Gastroesophageal sphincter (tissue), 4 donors: ENCODE measurements at regions not wholly inside any gene's neighbourhood (a gene's known extent, or its start where the extent isn't known, plus 50 kb on each side); places are given as distances from the start of the nearest gene placed in this dataset.

ENCODE experiments used
- ATAC-seq: fragments of 150-250 bp; one replicate; pipeline ENCODE4 v1.9.1; 2016; ENCODE audit warnings: mild to moderate bottlenecking, moderate library complexity
- H3K27ac ChIP-seq, 4 donors: fragments of 200-600 bp; sonication (generic) in 3 of 4; 1 replicate in 3 of 4; 2 replicates in 1 of 4; pipeline ENCODE4 v1.5.1; 2016 to 2019
- H3K27me3 ChIP-seq: fragments of 200-600 bp; sonication (generic); one replicate; pipeline ENCODE4 v1.5.1; 2019
- H3K36me3 ChIP-seq, 2 donors: fragments of 200-600 bp; sonication (generic); one replicate each; pipeline ENCODE4 v1.5.1; 2019; ENCODE audit warnings: control low read depth in 1 of 2
- H3K4me1 ChIP-seq, 3 donors: fragments of 200-600 bp; sonication (generic); 1 replicate in 2 of 3; 2 replicates in 1 of 3; pipeline ENCODE4 v1.5.1; 2016 to 2019; ENCODE audit warnings: control low read depth in 2 of 3
- H3K4me3 ChIP-seq, 2 donors: fragments of 200-600 bp; sonication (generic); one replicate each; pipeline ENCODE4 v1.5.1; 2019; ENCODE audit warnings: mild to moderate bottlenecking in 1 of 2, moderate library complexity in 1 of 2
- H3K9me3 ChIP-seq, 3 donors: fragments of 200-600 bp; sonication (generic); one replicate each; pipeline ENCODE4 v1.5.1; 2017 to 2019; ENCODE audit warnings: control low read depth in 2 of 3
- EP300 ChIP-seq: sonication (generic); formaldehyde crosslinking; IDR thresholded peaks from one replicate; pipeline ENCODE4 v1.6.1; 2017; ENCODE audit warnings: antibody characterized with exemption, mild to moderate bottlenecking
- POLR2A ChIP-seq, 2 donors: fragments of 450-650 bp; IDR thresholded peaks; one replicate each; pipeline ENCODE4 v1.6.1; 2017; ENCODE audit warnings: antibody characterized with exemption in 2 of 2, mild to moderate bottlenecking in 2 of 2, moderate library complexity in 1 of 2
- POLR2AphosphoS5 ChIP-seq: sonication (generic); formaldehyde crosslinking; IDR thresholded peaks from one replicate; pipeline ENCODE4 v1.6.1; 2017; ENCODE audit warnings: antibody characterized with exemption
- WGBS, 2 donors: methylation state at CpG; one replicate each; pipeline ENCODE4 v1.1.5; 2018; ENCODE audit warnings: low coverage in 1 of 2; 5-methylcytosine and 5-hydroxymethylcytosine counted together
- TF ChIP-seq, protein P1 (sequence below), 4 experiments: fragments of 200-600 bp in 2 of 4; fragments of 450-650 bp in 2 of 4; sonication (generic) in 1 of 4; IDR thresholded peaks; one replicate each; pipeline ENCODE4 v1.5.1; 2017 to 2019; ENCODE audit warnings: antibody characterized with exemption in 4 of 4, mild to moderate bottlenecking in 2 of 4, moderate library complexity in 2 of 4

DNA sequence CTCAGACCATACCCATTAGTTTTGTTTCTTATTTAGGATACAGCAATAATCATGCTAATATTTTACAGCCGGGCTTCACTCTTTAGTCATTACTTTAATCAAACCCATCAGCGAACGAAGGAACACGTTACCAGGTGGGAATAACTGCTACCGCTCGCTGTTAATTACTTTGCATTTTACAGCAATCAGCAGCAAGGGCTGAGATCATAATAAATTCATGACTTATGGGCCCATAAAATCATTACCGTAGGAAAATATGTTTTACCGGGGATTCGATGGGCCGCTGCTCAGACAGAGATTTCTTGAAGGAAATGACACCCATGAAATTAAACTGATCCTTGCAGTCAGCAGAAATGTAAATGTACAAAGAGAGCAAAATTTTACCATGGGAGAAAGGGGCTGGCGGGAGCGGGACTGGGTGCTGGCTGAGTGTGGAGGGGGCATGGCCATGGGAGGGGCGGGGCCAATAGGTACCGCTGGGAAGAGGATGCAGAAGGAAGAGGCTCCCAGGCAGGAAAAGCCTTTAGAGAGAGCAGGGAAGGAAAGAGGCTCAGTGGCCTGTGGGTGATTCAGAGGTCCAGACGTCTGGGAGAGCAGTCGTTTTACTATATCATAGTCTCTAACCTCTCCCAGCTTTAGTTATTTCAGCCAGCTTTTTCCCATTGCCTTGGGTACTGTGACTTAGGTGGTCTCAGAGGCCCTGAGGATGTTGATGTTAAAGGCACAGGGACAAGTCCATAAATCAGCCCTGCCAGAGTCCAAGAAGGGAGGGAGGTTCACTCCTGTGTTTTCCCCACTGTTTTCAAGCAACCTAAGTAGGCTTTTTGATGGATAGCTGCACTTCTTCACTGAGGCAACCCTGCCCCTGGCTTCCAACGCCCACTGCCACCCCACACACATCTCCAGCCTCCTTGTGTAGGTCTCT is 258.9 kb downstream of the SEC16B start:
- no peak for ATAC-seq

DNA sequence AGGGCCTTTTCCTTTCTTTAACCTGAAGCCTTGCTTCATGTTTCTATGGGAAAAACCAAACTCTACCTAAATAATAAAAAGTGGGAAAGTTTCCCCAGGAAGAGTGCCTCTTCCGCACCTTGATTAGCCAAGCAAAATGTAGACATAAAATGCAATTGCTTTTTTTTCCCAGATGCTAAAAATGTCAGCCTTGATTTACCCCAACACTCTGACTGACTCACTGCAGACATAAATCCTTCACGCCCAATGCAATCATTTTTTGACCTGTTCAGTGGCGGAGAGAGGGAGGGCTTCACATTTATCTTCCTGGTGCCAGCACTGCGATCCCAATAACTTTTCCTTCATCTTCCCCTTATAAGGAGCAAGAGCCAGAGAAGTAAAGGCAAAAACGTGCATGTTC is 261.5 kb downstream of the SEC16B start:
- no peak overlapping the region for H3K4me3 ChIP-seq
- 72 to 84% methylated on average over 5 of the region's 5 CpGs for WGBS, 2 donors
- TF ChIP-seq EP300 (no peak), POLR2A (IDR thresholded peaks at IDR 0.05) (no peak)
- TF ChIP-seq, protein P1, sequence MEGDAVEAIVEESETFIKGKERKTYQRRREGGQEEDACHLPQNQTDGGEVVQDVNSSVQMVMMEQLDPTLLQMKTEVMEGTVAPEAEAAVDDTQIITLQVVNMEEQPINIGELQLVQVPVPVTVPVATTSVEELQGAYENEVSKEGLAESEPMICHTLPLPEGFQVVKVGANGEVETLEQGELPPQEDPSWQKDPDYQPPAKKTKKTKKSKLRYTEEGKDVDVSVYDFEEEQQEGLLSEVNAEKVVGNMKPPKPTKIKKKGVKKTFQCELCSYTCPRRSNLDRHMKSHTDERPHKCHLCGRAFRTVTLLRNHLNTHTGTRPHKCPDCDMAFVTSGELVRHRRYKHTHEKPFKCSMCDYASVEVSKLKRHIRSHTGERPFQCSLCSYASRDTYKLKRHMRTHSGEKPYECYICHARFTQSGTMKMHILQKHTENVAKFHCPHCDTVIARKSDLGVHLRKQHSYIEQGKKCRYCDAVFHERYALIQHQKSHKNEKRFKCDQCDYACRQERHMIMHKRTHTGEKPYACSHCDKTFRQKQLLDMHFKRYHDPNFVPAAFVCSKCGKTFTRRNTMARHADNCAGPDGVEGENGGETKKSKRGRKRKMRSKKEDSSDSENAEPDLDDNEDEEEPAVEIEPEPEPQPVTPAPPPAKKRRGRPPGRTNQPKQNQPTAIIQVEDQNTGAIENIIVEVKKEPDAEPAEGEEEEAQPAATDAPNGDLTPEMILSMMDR (IDR thresholded peaks at IDR 0.05): no peak
- no peak overlapping the region for H3K27ac ChIP-seq
- H3K36me3 ChIP-seq: no peaks in the 10 kb centered on the region
- H3K27me3 ChIP-seq: peaks cover 11% of the 10 kb centered on the region
- ATAC-seq: no peak
- H3K9me3 ChIP-seq: no peaks in the 10 kb centered on the region
- no peaks in the 10 kb centered on the region for H3K4me1 ChIP-seq

More for the DNA sequence above, 258.9 kb downstream of the SEC16B start:
- no peaks in the 10 kb centered on the region for H3K4me1 ChIP-seq
- WGBS, 2 donors: 75 to 77% methylated on average over 13 to 16 of the region's 17 CpGs
- H3K9me3 ChIP-seq: peaks cover 0 to 8% (median 0%) of the 10 kb centered on the region in 3 donors
- H3K27me3 ChIP-seq: peaks cover 11% of the 10 kb centered on the region
- H3K27ac ChIP-seq: no peak overlapping the region
- no peaks in the 10 kb centered on the region for H3K36me3 ChIP-seq
- no peak for TF ChIP-seq POLR2A (IDR thresholded peaks at IDR 0.05)
- TF ChIP-seq, protein P1 (IDR thresholded peaks at IDR 0.05): no peak
- no peak for TF ChIP-seq EP300
- TF ChIP-seq POLR2AphosphoS5: no peak
- no peak overlapping the region for H3K4me3 ChIP-seq

- Histone ChIP-seq H3K27me3 (peaks cover 11% of the 10 kb centered on the region), H3K36me3 (no peaks in the 10 kb centered on the region), H3K4me1 (no peaks in the 10 kb centered on the region), H3K9me3 (no peaks in the 10 kb centered on the region), H3K27ac (no peak overlapping the region), H3K4me3 (no peak overlapping the region)
- TF ChIP-seq POLR2A (IDR thresholded peaks at IDR 0.05) (no peak), EP300 (no peak), POLR2AphosphoS5 (no peak)
- TF ChIP-seq, protein P1 (IDR thresholded peaks at IDR 0.05): no peak
- ATAC-seq: no peak
- WGBS, 2 donors: 79 to 88% methylated on average over 4 of the region's 4 CpGs
These were observed 262.9 kb downstream of the SEC16B start for GRCh38 chr1:177706977-177707376.

- WGBS, 2 donors: 55 to 66% methylated on average over 5 of the region's 5 CpGs
- Histone ChIP-seq H3K9me3 (no peaks in the 10 kb centered on the region), H3K4me3 (no peak overlapping the region), H3K4me1 (no peaks in the 10 kb centered on the region), H3K27me3 (peaks cover 5% of the 10 kb centered on the region), H3K27ac (no peak overlapping the region), H3K36me3 (no peaks in the 10 kb centered on the region)
- no peak for ATAC-seq
- TF ChIP-seq, protein P1 (IDR thresholded peaks at IDR 0.05): no peak
- no peak for TF ChIP-seq POLR2A (IDR thresholded peaks at IDR 0.05)
- TF ChIP-seq EP300: no peak
- TF ChIP-seq POLR2AphosphoS5: no peak
These were observed 264.0 kb downstream of the SEC16B start for GRCh38 chr1:177705839-177706238.

- H3K4me1 ChIP-seq: no peaks in the 10 kb centered on the region
- H3K9me3 ChIP-seq: no peaks in the 10 kb centered on the region
- no peak overlapping the region for H3K4me3 ChIP-seq
- H3K27me3 ChIP-seq: no peaks in the 10 kb centered on the region
- no peak overlapping the region for H3K27ac ChIP-seq
- 54 to 81% methylated on average over 2 to 3 of the region's 3 CpGs for WGBS, 2 donors
- ATAC-seq: no peak
- TF ChIP-seq POLR2AphosphoS5 (no peak), EP300 (no peak), POLR2A (IDR thresholded peaks at IDR 0.05) (no peak)
- TF ChIP-seq, protein P1 (IDR thresholded peaks at IDR 0.05): no peak
- no peaks in the 10 kb centered on the region for H3K36me3 ChIP-seq
These were observed 265.9 kb downstream of the SEC16B start for GRCh38 chr1:177703888-177704446.
